ENCODE measurements at regions not wholly inside any gene's neighbourhood (a gene's known extent, or its start where the extent isn't known, plus 50 kb on each side); places are given as distances from the start of the nearest gene placed in this dataset.

GRCh38 chr17:71164561-71164960 lies 956.3 kb upstream of the SOX9 start:
- WGBS = 83% methylated on average over 3 of the region's 3 CpGs
- DNase-seq (ENCODE audit: extremely low spot score) = no peak
- Histone ChIP-seq H3K4me1 (no peaks in the 10 kb centered on the region), H3K9me3 (no peaks in the 10 kb centered on the region), H3K27ac (replicated peaks in 1 of 4) (no peak overlapping the region), H3K27me3 (peaks cover 0 to 8% (median 0%) of the 10 kb centered on the region in 4 donors), H3K4me3 (no peak overlapping the region), H3K36me3 (no peaks in the 10 kb centered on the region)
- no peak for TF ChIP-seq EP300 (IDR thresholded peaks at IDR 0.05)
- TF ChIP-seq CTCF (IDR thresholded peaks at IDR 0.05) = no peak
- no peak for TF ChIP-seq POLR2AphosphoS5 (IDR thresholded peaks at IDR 0.05)
- no peak for TF ChIP-seq POLR2A (IDR thresholded peaks at IDR 0.05; ENCODE audit: low read depth)
- intact Hi-C loops (cut with DNase I) = no loop called here

GRCh38 chr17:71166311-71166710 lies 954.5 kb upstream of the SOX9 start:
- H3K27me3 ChIP-seq = peaks cover 0 to 4% (median 0%) of the 10 kb centered on the region in 4 donors
- no peak overlapping the region for H3K27ac ChIP-seq (replicated peaks in 1 of 4)
- no peaks in the 10 kb centered on the region for H3K9me3 ChIP-seq
- WGBS = 54% methylated on average over 2 of the region's 2 CpGs
- no peak overlapping the region for H3K4me3 ChIP-seq
- DNase-seq (ENCODE audit: extremely low spot score) = no peak
- no peaks in the 10 kb centered on the region for H3K4me1 ChIP-seq
- TF ChIP-seq CTCF (IDR thresholded peaks at IDR 0.05) = no peak
- no peak for TF ChIP-seq POLR2A (IDR thresholded peaks at IDR 0.05; ENCODE audit: low read depth)
- TF ChIP-seq EP300 (IDR thresholded peaks at IDR 0.05) = no peak
- no peak for TF ChIP-seq POLR2AphosphoS5 (IDR thresholded peaks at IDR 0.05)
- intact Hi-C loops (cut with DNase I) = no loop called here
- no peaks in the 10 kb centered on the region for H3K36me3 ChIP-seq

GRCh38 chr17:71168053-71168741 lies 952.6 kb upstream of the SOX9 start:
- DNase-seq (ENCODE audit: extremely low spot score) = no peak
- no peaks in the 10 kb centered on the region for H3K9me3 ChIP-seq
- intact Hi-C loops (cut with DNase I) = no loop called here
- H3K4me3 ChIP-seq = no peak overlapping the region
- H3K36me3 ChIP-seq = no peaks in the 10 kb centered on the region
- H3K27ac ChIP-seq (replicated peaks in 1 of 4) = no peak overlapping the region
- no peak for TF ChIP-seq POLR2A (IDR thresholded peaks at IDR 0.05; ENCODE audit: low read depth)
- TF ChIP-seq CTCF (IDR thresholded peaks at IDR 0.05) = no peak
- WGBS = 61% methylated on average over 5 of the region's 5 CpGs
- H3K27me3 ChIP-seq = no peaks in the 10 kb centered on the region
- no peaks in the 10 kb centered on the region for H3K4me1 ChIP-seq

- DNase-seq (ENCODE audit: extremely low spot score) = no peak
- no peaks in the 10 kb centered on the region for H3K4me1 ChIP-seq
- H3K27me3 ChIP-seq = no peaks in the 10 kb centered on the region
- H3K9me3 ChIP-seq = no peaks in the 10 kb centered on the region
- no peaks in the 10 kb centered on the region for H3K36me3 ChIP-seq
- no peak overlapping the region for H3K27ac ChIP-seq (replicated peaks in 1 of 4)
- no peak for TF ChIP-seq EP300 (IDR thresholded peaks at IDR 0.05)
- no peak for TF ChIP-seq CTCF (IDR thresholded peaks at IDR 0.05)
- no peak for TF ChIP-seq POLR2A (IDR thresholded peaks at IDR 0.05; ENCODE audit: low read depth)
- TF ChIP-seq POLR2AphosphoS5 (IDR thresholded peaks at IDR 0.05) = no peak
- H3K4me3 ChIP-seq = no peak overlapping the region
- intact Hi-C loops (cut with DNase I) = no loop called here
These were observed 950.8 kb upstream of the SOX9 start for GRCh38 chr17:71170070-71170469.

- 84% methylated on average over 2 of the region's 2 CpGs for WGBS
- Histone ChIP-seq H3K9me3 (no peaks in the 10 kb centered on the region), H3K4me3 (no peak overlapping the region), H3K4me1 (no peaks in the 10 kb centered on the region), H3K27ac (replicated peaks in 1 of 4) (no peak overlapping the region), H3K27me3 (no peaks in the 10 kb centered on the region), H3K36me3 (no peaks in the 10 kb centered on the region)
- intact Hi-C loops (cut with DNase I) = no loop called here
- DNase-seq (ENCODE audit: extremely low spot score) = no peak
- TF ChIP-seq EP300 (IDR thresholded peaks at IDR 0.05) (no peak), POLR2A (IDR thresholded peaks at IDR 0.05; ENCODE audit: low read depth) (no peak), CTCF (IDR thresholded peaks at IDR 0.05) (no peak), POLR2AphosphoS5 (IDR thresholded peaks at IDR 0.05) (no peak)
These were observed 949.5 kb upstream of the SOX9 start for GRCh38 chr17:71171270-71171669.
